ENCODE measurements at regions not wholly inside any gene's neighbourhood (a gene's known extent, or its start where the extent isn't known, plus 50 kb on each side); places are given as distances from the start of the nearest gene placed in this dataset.
"Not testable (repeated sequence)": the region's sequence is repeated elsewhere in the genome, so short reads cannot be mapped to it uniquely, and the experiment has no call there.

DNA sequence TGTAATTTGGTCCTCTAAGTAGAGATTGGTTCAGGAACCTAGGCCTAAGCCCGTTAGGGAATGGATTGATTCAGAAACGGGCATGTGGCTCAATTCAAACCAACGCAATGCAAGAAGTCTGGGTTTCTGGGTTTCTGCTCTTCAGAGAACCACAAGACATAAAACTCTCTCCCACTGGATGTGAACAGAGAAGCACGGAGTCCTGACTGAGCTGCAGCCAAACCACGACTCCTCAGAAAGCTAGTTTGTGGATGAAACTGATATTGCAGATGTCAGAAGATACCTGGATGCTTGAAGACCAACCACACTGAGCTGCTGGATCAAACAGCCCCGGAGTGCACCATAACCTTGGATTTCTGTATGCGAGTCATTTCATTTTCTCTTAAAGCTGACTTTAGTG, 50.0 kb downstream of the SOD2 start:
- no peak for DNase-seq

DNA sequence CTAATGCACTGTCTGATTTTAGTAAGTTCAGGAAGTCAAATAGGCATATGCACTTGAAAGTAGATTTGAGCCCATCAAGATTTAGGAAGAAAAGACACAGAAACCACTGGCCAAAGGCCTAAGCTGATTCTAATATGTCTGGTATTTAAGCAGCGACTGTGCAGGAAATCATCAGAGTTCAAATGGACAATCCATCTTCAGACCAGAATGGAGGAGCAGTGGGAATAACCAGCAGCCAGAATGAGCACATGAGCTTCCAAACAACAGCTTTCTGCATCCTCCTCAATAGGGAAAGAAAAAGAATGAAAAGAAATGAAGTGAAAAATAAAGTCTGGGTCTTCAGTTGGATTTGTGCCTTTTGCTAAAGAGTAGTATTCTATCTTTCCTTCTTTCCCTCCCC, 50.6 kb downstream of the SOD2 start:
- no peak for DNase-seq

DNA sequence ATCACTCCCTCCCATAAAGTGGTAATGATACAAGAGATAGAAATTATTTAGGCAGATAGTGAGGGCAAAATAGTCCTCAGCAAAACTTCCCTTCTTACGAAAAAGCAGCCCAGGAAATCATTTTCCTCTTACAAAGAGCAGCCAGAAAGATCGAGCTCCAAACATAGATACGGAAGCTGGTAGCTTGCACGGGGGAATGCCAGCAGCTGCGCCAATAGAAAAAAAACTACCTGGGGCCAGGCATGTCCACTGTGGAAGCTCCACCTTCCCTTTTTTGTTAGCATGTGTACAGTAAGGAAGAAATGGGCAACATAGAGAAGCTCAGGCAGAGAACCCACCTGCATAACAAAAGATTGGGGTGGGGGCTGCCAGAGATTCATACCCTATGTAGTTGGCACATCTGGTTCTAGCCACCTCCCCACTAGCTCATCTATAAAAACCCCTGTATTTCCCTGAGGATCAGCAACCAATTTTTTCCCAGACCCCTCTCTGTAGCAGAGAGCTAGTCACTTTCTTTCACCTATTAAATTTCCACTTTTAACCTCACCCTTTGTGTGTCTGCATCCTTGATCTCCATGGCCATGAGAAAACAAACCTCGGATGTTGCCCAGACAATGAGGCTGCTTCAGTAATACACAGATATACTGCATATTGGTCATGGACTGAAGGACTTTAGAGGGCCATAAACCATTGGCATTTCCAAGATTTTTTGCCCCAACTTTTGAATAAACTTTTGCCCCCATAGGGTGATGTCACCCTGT, 52.1 kb downstream of the SOD2 start:
- no peak for DNase-seq

DNA sequence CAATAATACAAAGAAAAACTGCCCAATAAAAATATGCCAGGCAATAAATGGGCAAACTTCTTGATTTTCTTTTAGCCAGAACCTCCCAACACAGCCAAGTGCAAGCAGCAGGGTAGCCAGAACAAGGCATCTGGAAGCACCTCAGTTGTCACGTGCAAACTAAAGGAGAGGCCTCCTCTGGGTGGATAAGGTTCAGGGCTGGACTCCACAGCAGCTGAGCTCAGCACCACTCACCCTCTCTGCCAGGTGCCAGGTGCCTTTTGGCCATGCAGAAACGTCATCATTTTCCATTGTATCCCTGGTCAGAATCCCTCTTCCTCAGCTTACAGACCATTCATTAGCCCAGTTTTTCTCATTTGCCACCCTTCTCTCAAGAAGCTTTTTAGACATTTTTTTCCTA, 52.7 kb downstream of the SOD2 start:
- peak; percentile 30 for DNase-seq

DNA sequence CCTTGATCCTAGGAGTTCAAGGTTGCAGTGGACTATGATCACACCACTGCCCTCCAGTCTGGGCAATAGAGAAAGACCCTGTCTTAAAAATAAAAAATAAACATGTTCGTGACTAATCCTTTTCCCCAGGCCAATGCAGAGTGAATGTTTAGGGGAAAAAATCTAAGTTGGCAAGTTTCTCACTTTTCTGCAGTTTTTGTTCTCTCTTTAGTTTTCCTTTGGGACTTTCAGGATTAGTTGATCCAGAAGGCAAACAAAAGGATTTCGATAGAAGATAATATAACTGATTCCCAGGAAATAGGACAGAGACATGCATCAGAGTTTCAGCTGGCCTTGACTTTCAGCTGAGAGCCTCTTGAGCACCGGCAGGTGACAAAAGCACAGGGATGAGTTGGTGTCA, 53.3 kb downstream of the SOD2 start:
- no peak for DNase-seq

DNA sequence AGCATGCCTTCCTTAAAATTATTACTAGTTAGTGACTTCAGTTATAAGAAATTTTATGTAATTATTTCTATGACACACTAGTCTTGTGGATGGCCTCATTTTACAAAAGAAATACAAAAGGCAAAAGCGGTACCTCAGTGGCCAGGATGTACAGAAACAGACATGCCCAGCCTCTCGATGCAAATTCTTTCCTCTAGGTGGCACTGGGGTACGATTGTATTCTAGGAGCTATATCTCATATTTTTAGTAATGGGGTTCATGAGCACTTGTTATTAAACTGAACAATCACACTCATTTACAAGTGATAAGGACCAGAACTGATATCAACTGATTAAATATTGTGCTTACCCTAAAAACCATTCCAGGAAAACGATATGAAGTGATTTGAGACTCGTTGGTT, 59.8 kb downstream of the SOD2 start:
- no peak for DNase-seq

DNA sequence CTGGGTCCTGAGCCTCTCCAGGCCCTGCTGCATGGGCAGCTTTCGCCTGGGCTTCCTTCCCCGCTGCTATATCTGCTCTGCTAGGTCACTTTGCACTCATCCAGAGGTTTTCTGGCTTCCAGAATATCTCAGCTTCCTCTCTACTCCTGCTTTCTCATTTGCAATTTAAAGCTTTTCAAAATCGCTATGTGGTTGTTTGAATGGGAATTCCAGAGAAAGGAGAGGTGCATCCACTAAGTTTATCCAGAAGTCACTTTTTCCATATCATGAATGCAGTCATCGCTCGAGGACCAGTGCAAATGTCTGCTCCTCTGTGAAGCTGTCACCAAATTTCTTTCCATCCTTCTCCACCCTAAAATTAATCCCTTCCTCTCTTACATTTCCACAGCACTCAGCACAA, 61.2 kb downstream of the SOD2 start:
- DNase-seq = no peak

DNA sequence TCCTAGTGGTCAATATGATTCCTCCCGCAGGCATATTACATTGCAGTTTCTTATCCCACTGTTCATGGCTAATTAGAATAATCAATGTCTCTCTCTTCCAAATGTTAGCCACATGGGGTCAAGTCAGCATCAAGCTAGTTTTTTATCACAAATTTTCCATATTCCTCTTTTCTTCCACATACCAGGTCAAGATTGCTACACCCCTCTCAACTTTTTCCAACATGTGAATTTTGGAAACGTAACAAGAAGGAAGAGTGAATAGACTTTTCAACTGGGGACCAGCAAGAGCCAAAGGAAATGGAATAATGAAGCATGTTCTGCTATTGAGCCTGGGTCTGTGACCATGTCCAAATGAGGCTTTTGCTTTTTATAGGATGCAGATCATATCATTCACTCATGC, 65.1 kb downstream of the SOD2 start:
- no peak for DNase-seq

DNA sequence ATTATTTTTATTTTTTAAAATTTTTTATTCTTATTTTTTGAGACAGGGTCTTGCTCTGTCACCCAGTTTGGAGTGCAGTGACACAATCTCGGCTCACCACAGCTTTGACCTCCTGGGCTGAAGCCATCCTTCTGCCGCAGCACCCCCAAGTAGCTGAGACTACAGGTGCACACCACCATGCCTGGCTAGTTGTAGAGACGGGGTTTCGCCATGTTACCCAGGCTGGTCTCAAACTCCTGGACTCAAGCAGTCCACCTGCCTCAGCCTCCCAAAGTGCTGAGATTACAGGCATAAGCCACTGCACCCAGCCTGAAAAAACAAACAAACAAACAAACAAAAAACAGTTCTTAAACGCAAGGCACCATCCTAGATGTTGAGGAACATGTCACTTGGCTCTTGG, 66.5 kb downstream of the SOD2 start:
- DNase-seq = not testable (repeated sequence)

DNA sequence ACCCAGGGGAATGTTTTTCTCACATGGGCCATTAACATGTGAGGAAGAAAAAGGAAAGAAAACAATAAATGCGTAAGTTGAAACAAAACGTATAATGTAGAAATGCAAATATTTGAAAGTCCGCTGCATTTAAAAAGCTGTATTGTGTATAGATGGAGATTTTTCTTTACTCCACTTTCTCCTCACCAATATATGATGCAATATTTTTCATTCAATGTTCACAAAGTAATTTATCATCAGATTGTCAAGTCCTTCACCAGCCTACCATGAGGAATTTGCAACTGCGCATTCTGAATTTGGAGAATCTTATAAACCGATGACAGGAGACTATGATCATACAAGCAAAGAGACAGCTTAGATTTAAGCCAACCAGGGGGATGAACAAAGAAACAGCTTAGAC, 69.9 kb downstream of the SOD2 start:
- no peak for DNase-seq

DNA sequence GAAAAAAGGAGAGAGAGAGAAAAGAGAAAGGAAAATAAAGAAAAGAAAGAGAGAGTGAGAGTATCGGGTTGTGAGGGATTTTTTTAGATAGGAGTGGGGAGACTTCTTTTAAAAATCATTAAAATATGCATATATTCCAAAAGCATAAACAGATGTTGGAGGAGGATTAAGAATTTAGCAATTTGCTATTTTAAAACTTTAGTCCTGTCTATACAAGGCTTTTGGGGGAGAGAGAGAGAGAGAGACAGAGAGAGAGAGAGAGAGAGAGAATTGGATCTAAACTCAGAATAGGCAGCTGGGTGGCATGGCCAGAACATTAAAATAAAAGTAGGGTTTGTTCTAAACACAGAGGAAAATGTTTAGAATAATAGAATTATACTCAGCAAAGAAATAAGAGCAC, 72.1 kb downstream of the SOD2 start:
- DNase-seq = no peak

DNA sequence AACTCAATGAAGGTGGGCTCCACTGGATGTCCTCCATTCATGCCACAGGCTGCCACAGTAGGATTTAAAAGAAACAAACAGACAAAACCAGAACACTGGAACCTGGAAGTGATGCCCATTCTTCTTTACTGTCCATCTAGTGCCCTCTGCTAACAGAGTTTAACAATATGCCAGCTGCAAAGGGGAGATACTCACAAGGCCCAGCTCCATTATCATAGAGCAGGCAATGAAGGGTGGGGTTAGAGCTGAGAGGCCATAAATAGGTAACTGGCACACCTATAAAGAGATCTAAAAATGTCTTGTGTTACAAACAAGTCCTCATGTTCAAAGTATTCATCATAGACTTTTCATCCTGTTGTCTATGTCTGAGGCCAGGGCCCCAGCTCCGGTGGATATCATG, 75.6 kb downstream of the SOD2 start:
- no peak for DNase-seq

DNA sequence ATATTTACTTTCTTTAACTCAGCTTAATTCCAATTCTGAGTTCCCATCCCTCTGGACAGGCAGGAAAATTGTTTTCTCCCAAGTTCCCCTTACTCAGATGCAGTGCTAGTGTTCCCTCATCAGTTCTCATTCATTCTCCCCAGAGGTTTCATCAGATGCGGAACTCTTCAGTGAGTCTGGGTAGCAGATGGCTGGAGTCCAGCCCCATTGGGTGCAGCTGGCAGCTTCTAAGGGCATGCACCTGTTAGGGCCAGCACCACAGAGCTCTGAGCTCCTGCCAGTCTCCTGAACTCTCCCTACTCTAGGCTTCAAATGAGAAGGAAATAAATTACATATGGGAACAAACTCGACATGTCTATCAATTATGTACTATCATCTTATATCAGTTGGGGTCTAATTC, 76.6 kb downstream of the SOD2 start:
- no peak for DNase-seq

DNA sequence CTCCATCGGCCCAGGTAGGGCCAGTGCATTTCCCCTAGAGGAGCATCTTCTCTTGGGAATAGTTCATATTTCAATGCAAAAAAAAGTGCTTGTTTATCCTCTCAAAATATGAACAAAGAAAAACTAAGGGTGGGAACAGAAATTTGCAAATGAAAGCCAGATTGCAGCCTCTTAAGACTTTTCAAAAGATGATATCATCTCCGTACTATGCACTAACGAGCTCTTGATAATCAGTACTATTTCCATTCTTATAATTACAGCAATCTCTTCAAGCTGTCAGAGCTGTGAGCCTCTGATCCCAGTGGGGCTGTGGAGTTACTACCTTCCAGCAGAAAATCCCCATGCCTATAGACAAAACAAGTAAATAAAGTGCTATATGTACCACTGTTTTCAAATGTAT, 77.1 kb downstream of the SOD2 start:
- no peak for DNase-seq

DNA sequence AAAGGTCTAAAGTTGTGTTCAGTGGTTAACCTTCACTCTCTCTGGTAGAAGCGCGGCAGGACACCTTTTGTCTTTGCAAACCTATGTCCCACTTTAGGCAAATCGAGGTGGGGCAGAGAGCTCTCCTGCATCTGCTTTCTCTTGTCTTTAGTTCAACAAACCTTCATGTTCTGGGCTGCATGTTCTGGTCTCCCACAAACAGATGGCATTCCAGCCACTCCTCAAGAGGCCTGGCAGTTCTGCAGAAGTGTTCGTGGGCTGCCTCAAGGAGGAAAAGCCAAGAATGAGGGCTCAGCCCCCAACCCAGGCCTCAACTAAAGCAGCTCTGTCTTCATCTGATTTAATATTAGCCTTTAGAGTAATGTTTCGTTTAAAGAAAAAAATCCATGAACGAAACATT, 82.2 kb downstream of the SOD2 start:
- no peak for DNase-seq

DNA sequence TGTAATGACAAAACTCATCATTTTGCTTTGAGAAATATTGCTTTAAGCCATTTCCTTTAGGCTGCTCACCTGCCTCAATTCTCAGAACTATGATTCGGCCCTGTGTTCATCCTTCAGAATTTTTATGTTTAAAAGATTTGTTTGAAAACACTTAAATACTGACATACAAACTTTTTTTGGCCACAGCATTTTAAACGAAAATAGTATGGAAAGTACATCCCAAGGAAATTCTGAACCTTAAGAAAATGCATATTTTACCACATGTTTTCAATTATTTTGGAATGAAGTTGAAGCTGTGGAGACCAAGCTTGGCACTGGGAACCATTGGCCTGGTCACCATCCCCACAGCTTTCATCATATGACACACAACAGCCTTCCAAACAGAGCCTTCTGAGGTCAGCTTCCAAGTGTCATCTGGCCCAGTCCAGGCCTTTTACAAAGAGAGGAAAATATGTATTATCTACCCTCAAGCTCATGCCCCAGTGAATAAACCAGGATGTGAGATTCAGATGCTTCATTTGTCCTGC, 83.3 kb downstream of the SOD2 start:
- no peak for DNase-seq

DNA sequence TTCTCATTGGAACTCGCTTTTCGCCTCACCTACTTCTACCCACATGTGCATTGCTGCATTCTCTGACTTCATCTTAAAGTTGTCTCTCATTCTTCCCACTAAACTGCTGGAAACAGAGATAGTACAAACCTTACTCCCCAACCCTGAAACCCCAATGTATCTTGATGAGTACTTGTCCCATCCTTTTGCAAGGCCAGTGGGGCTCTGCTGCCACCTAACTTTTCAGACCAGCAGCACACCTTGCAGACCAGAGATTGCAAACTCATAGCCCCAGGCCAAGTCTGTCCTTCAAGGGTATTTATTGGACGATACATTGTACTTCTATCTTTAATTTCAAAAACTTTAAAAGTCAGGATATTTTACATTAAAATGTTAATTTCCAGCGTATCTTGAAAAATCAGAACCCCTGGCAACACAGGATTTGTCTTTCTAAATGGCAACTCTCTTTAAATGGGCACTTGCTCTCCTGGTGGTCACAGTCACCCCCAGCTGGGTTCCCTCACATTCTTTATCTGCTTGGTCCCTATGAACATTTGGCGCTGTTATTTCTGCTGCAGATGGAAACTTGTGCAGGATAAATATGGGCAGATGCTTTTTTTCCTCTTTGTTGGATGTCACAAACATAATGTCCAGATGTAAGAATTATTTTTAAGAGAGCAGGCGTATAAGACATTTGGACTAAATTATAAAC, 83.9 kb downstream of the SOD2 start:
- no peak for DNase-seq

DNA sequence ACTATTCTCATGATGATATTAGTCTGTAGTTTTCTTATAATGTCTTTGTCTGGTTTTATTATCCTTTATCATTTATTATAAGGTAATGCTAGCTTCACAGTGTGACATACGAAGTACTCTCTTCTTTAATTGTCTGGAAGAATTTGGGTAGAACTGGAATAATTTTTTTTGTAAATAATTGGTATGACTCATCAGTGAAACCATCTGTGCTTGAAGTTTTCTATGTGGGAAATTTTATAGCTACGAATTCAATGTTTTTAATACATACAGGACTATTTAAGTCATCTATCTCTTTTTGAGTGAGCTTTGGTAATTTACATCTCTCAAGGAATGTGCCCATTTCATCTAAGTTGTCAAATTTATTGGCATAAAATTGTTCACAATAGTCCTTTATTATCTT, 86.3 kb downstream of the SOD2 start:
- DNase-seq = no peak

DNA sequence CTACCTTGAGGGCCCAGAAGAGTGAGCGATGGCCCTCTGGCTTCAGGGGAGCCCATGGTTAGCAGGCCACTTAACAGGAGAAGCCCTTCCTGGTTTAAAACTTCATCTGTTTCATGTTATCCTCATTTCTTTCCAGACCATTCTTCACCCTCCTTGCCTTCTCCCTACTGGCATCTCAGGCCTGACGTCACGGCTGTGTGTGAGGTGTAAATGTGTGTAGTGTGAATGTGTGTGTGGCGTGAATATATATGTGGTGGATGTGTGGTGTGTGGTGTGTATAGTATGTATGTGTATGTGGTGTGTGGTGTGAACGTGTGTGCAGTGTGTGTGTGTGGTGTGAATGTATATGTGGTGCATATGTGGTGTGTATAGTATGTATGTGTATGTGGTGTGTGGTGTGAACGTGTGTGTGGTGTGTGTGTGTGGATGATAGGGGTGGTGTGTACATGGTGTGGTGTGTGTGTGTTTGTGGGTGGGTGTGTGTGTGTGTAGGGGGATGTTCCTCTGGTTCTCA, 88.5 kb downstream of the SOD2 start:
- no peak for DNase-seq

DNA sequence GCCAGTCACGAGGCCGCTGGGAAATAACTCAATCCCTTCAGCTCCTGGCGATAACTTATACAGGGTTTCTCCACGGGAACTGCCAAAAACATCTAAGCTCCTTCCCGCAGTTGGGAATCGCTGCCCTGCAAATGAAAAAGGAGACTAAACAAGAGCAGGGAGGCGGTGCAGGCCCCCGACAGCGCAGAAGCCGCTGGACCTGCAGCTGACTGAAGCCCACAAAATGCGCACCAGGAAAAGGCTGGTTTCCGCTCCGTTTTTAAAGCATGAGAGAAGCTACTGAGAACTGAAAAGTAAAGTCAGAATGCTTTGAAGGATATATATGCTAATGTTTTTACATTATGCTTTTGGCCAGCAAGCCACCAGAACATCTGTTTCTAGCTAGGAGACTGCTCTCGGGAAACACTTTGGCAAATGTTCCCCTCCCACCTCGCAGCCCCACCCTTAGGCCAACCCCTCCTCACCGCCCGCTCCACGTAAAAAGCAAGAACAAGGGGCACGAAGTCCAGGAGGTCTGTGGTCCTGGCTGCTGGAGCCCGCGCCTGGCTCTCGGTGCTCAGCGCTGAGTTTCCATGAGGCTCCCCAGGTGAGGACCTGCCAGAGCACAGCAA, 90.5 kb downstream of the SOD2 start:
- DNase-seq = no peak

DNA sequence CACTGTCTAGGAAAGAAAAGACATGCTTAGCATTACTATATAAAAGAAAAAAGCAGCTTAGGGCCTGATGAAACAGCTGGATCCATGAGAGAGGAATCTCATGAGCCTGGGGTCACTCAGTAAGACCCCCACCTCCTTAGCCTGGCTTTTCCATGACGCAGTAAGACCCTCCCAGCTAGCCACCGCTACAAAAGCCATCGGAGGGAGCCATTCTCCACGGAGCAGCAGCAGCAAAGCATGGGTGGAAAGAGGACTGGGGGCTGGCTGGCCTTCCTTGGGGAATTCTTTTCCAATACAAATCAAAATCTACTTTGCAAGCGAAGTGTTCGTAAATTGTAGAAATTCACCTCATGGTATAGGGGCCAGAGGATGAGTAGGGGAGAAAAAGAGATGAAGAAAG, 91.8 kb downstream of the SOD2 start:
- no peak for DNase-seq

DNA sequence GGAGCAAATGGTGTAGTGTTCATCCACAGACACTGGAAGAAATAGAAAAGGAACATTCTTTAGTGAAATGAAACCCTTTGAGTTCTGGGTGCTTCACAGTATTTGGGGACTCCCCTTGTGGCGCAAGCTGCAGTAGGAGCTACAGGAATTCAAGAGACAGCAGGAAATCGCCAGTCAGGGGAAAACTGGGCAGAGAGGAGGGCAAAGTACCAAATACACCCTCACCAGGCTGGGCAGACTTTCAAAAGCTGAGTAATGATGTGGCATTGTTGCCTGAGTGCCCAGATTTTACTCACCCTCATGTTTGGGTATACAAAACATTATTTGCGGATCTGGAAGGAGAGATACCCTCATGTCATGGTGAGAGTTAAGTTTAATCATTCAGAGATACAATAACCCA, 97.9 kb downstream of the SOD2 start:
- DNase-seq = no peak

DNA sequence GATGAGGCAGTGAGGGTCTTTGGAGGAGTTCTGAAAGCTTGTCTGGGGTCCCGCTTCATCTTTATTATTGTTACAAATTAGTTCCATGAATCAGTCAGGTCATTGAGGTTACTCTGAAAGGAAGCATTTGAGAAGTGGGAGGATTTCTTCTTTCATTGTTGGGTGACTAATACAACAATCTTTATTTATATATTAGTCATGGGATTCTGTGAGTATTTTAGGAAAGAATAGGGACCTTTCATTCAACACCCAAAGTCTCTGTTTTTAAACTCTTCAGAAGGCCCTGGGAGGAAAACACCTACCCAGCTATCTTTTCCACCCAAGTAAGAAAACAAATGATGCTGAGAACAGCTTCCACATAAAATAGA, 98.3 kb downstream of the SOD2 start:
- DNase-seq = no peak

DNA sequence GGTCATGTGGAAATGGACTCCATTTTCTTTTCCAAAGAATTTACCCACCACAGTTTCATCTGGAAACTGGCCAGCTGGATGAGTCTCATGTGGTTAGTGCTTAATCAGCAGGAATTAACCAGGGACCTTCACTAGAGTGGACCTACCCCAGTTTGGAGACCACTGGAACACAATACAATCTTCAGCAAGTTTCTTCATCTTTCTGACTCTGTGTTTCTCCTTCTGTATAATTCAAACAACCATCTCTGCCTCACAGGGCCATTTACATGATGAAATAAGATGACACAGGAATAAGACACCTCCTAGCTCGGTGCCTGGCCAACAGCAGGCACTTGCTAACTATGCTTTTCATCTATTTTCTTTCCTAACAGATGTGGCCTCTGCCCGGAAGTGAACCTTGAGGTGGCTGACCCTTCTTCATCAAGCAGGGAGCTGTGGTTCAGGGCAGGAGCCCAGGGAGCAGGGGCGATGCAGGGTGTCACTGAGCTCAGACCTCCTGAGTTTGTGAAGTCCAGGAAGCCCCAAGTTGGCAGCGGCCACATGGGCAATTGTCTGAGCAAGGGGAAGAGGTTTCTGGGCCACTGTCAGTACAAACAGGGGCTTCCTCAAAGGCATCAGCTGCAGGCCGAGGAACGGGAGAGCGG, 98.8 kb downstream of the SOD2 start:
- DNase-seq = no peak
